H9 (cell line): ENCODE measurements at regions not wholly inside any gene's neighbourhood (a gene's known extent, or its start where the extent isn't known, plus 50 kb on each side); places are given as distances from the start of the nearest gene placed in this dataset.

Experiments
- DNase-seq: peaks from one replicate; pipeline ENCODE4 v3.0.0-alpha.2; 2017
- H2AFZ ChIP-seq: one replicate; pipeline ENCODE4 v1.6.1; 2013; ENCODE audit warnings: mild to moderate bottlenecking, low read length, control low read depth, moderate library complexity
- H2AK5ac ChIP-seq: 2 replicates; pipeline ENCODE4 v1.6.1; 2013; ENCODE audit warnings: low read length, control low read depth, mixed read lengths; ENCODE audit not compliant: insufficient read length
- H2BK120ac ChIP-seq: one replicate; pipeline ENCODE4 v1.6.1; 2013; ENCODE audit warnings: low read depth, mild to moderate bottlenecking, low read length, control low read depth, inconsistent platforms; ENCODE audit not compliant: poor library complexity, severe bottlenecking
- H2BK12ac ChIP-seq: 2 replicates; pipeline ENCODE4 v1.6.1; 2013; ENCODE audit warnings: low read length, control low read depth, mixed read lengths, low read depth; ENCODE audit not compliant: insufficient read length
- H2BK15ac ChIP-seq: 2 replicates; pipeline ENCODE4 v1.6.1; 2013; ENCODE audit warnings: low read depth, low read length, control low read depth
- H2BK20ac ChIP-seq: one replicate; pipeline ENCODE4 v1.6.1; 2013; ENCODE audit warnings: low read depth, mild to moderate bottlenecking, low read length, control low read depth, inconsistent platforms; ENCODE audit not compliant: poor library complexity, severe bottlenecking
- H2BK5ac ChIP-seq: 2 replicates; pipeline ENCODE4 v1.6.1; 2013; ENCODE audit warnings: low read length, control low read depth, mixed read lengths; ENCODE audit not compliant: insufficient read length
- H3K14ac ChIP-seq: 2 replicates; pipeline ENCODE4 v1.6.1; 2013; ENCODE audit warnings: low read length, control low read depth; ENCODE audit not compliant: insufficient read depth
- H3K18ac ChIP-seq: 2 replicates; pipeline ENCODE4 v1.6.1; 2013; ENCODE audit warnings: low read depth, mild to moderate bottlenecking, mixed read lengths, low read length, control low read depth; ENCODE audit not compliant: insufficient read length
- H3K23ac ChIP-seq: 2 replicates; pipeline ENCODE4 v1.6.1; 2013; ENCODE audit warnings: low read length, control low read depth, mixed read lengths, low read depth; ENCODE audit not compliant: insufficient read length
- H3K23me2 ChIP-seq: 2 replicates; pipeline ENCODE4 v1.6.1; 2013; ENCODE audit warnings: low read depth, mild to moderate bottlenecking, mixed read lengths, low read length, control low read depth; ENCODE audit not compliant: insufficient read length, poor library complexity, severe bottlenecking
- H3K27ac ChIP-seq: 2 replicates; pipeline ENCODE4 v1.5.1; 2013; ENCODE audit warnings: low read length, control low read depth, mixed read lengths, low read depth; ENCODE audit not compliant: insufficient read length
- H3K27me3 ChIP-seq: 2 replicates; pipeline ENCODE4 v1.6.1; 2013; ENCODE audit warnings: low read length, control low read depth, inconsistent platforms; ENCODE audit not compliant: insufficient read depth
- H3K4ac ChIP-seq: 2 replicates; pipeline ENCODE4 v1.6.1; 2013; ENCODE audit warnings: low read depth, mild to moderate bottlenecking, control low read depth, inconsistent platforms, low read length, moderate library complexity
- H3K4me1 ChIP-seq: 2 replicates; pipeline ENCODE4 v1.6.1; 2013; ENCODE audit warnings: low read length, control low read depth, inconsistent platforms; ENCODE audit not compliant: insufficient read depth
- H3K4me2 ChIP-seq: 2 replicates; pipeline ENCODE4 v1.6.1; 2013; ENCODE audit warnings: low read length, control low read depth, mixed read lengths; ENCODE audit not compliant: insufficient read length, insufficient read depth
- H3K56ac ChIP-seq: 2 replicates; pipeline ENCODE4 v1.6.1; 2013; ENCODE audit warnings: low read depth, mild to moderate bottlenecking, mixed read lengths, low read length, control low read depth; ENCODE audit not compliant: insufficient read length
- H3K79me1 ChIP-seq: 2 replicates; pipeline ENCODE4 v1.6.1; 2013; ENCODE audit warnings: low read depth, mild to moderate bottlenecking, moderate library complexity, low read length, control low read depth, inconsistent platforms; ENCODE audit not compliant: insufficient read depth, poor library complexity, severe bottlenecking
- H3K79me2 ChIP-seq: 2 replicates; pipeline ENCODE4 v1.6.1; 2013; ENCODE audit warnings: low read length, control low read depth, inconsistent platforms; ENCODE audit not compliant: insufficient read depth
- H3K9ac ChIP-seq: 2 replicates; pipeline ENCODE4 v1.6.1; 2013; ENCODE audit warnings: low read length, control low read depth, mixed read lengths; ENCODE audit not compliant: insufficient read length; ENCODE audit errors: extremely low read depth
- H3K9me3 ChIP-seq: one replicate; pipeline ENCODE4 v1.6.1; 2013; ENCODE audit warnings: low read depth, low read length, inconsistent platforms; ENCODE audit not compliant: control insufficient read depth
- H3T11ph ChIP-seq: one replicate; pipeline ENCODE4 v1.6.1; 2013; ENCODE audit warnings: mild to moderate bottlenecking, low read length, control low read depth, inconsistent platforms
- H4K20me1 ChIP-seq: one replicate; pipeline ENCODE4 v1.6.1; 2013; ENCODE audit not compliant: control insufficient read depth, insufficient read length, insufficient read depth
- H4K5ac ChIP-seq: 2 replicates; pipeline ENCODE4 v1.6.1; 2013; ENCODE audit warnings: low read depth, mild to moderate bottlenecking, mixed read lengths, low read length, control low read depth; ENCODE audit not compliant: insufficient read length
- H4K8ac ChIP-seq: replicated peaks from 2 replicates; pipeline ENCODE4 v1.6.1; 2013; ENCODE audit warnings: low read length, control low read depth, mixed read lengths, low read depth; ENCODE audit not compliant: insufficient read length
- H4K91ac ChIP-seq: 2 replicates; pipeline ENCODE4 v1.6.1; 2013; ENCODE audit warnings: low read depth, mild to moderate bottlenecking, moderate library complexity, mixed read lengths, low read length, control low read depth; ENCODE audit not compliant: insufficient read length
- H3K27ac Mint-ChIP-seq, 3 experiments: 2 replicates in 2 of 3; 3 replicates in 1 of 3; pipeline ENCODE4 v1.8.0; 2020 to 2021; ENCODE audit warnings: mixed read lengths in 3 of 3, mild to moderate bottlenecking in 1 of 3, moderate library complexity in 1 of 3
- H3K27me3 Mint-ChIP-seq: 2 replicates; pipeline ENCODE4 v1.8.0; 2021; ENCODE audit warnings: low read depth, mild to moderate bottlenecking, moderate library complexity, mixed read lengths
- H3K36me3 Mint-ChIP-seq, 3 experiments: 2 replicates in 2 of 3; 3 replicates in 1 of 3; pipeline ENCODE4 v1.8.0; 2020 to 2021; ENCODE audit warnings: low read depth in 3 of 3, mixed read lengths in 3 of 3; ENCODE audit not compliant: insufficient read depth in 1 of 3
- H3K4me1 Mint-ChIP-seq, 2 experiments: 2 replicates each; pipeline ENCODE4 v1.8.0; 2020; ENCODE audit warnings: mixed read lengths in 2 of 2
- H3K4me3 Mint-ChIP-seq, 2 experiments: 2 replicates in 1 of 2; 3 replicates in 1 of 2; pipeline ENCODE4 v1.8.0; 2020 to 2021; ENCODE audit warnings: mild to moderate bottlenecking in 2 of 2, mixed read lengths in 2 of 2, moderate library complexity in 1 of 2
- H3K9me3 Mint-ChIP-seq, 2 experiments: 2 replicates in 1 of 2; 3 replicates in 1 of 2; pipeline ENCODE4 v1.8.0; 2020; ENCODE audit warnings: mild to moderate bottlenecking in 2 of 2, mixed read lengths in 2 of 2, moderate library complexity in 1 of 2
- CTCF ChIP-seq: fragments of 200-600 bp; sonication (generic); conservative IDR thresholded peaks from 3 replicates; pipeline ENCODE4 v1.8.0; 2021; ENCODE audit warnings: antibody characterized with exemption, mild to moderate bottlenecking
- WGBS: extraction: QIAGEN DNeasy Blood & Tissue Kit; methylation state at CpG from one replicate; pipeline ENCODE4 v1.1.7; 2013; ENCODE audit warnings: missing lambda C conversion rate, low lambda C conversion rate, mixed read lengths; ENCODE audit not compliant: insufficient read length; ENCODE audit errors: extremely low coverage; 5-methylcytosine and 5-hydroxymethylcytosine counted together

DNA sequence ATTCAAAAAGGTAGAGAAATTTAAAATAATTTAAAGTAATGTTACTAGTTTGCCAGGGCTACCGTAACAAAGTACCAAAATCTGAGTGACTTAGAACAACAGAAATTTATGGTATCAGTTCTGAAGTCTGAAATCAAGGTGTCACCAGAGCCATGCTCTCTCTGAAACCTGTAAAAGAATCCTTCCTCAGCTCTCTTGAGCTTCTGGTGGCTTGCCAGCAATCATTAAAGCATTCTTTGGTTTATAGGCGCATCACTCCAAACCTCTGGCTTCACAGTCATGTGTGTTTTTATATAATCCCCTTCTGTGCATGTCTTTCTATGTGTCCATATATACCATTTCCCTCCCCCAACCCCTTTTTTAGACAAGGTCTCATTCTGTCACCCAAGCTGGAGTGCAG lies 220.3 kb downstream of the COX7C start:
- Histone ChIP-seq H2AK5ac (no peak overlapping the region), H3K4ac (no peak overlapping the region), H4K5ac (no peak overlapping the region), H3K27ac (no peak overlapping the region), H3K4me1 (no peaks in the 10 kb centered on the region), H3T11ph (no peak overlapping the region), H2BK15ac (no peak overlapping the region), H2BK120ac (no peak overlapping the region), H2BK5ac (no peak overlapping the region), H4K8ac (no peak overlapping the region), H2AFZ (no peak overlapping the region), H3K27me3 (no peaks in the 10 kb centered on the region), H3K14ac (no peak overlapping the region), H2BK12ac (no peak overlapping the region), H3K4me2 (no peak overlapping the region), H3K18ac (no peak overlapping the region), H4K91ac (no peak overlapping the region), H4K20me1 (no peaks in the 10 kb centered on the region), H3K79me2 (no peaks in the 10 kb centered on the region), H3K9me3 (no peaks in the 10 kb centered on the region), H3K9ac (no peak overlapping the region), H2BK20ac (no peak overlapping the region), H3K23ac (no peak overlapping the region), H3K56ac (no peak overlapping the region), H3K79me1 (no peaks in the 10 kb centered on the region), H3K23me2 (no peaks in the 10 kb centered on the region)
- no peak for DNase-seq
- Mint-ChIP-seq H3K27ac (no peak overlapping the region), H3K4me3 (no peak overlapping the region), H3K9me3 (no peaks in the 10 kb centered on the region), H3K27me3 (no peaks in the 10 kb centered on the region), H3K36me3 (no peaks in the 10 kb centered on the region), H3K4me1 (peaks cover 0 to 3% of the 10 kb centered on the region in 2 experiments; a peak in 2 of 4 replicates)
- no peak for TF ChIP-seq CTCF
- no CpG with 5 or more reads among the region's 2 CpGs for WGBS
